NCI-H446 treated with DMSO at 0.1 percent for 48 hours (cell line): ENCODE measurements at regions not wholly inside any gene's neighbourhood (a gene's known extent, or its start where the extent isn't known, plus 50 kb on each side); places are given as distances from the start of the nearest gene placed in this dataset.

Source experiments
- DNase-seq: peaks from one replicate; lab custom pipeline; 2025; lab: John Stamatoyannopoulos, UW

- DNase-seq: peak; percentile 19
Measured at GRCh38 chr9:36728651-36729520, 156.2 kb downstream of the MELK start.

- no peak for DNase-seq
Measured at GRCh38 chr9:36729906-36730305, 157.2 kb downstream of the MELK start.

GRCh38 chr9:36730414-36730813, 157.7 kb downstream of the MELK start:
- no peak for DNase-seq

GRCh38 chr9:36731068-36731956, 158.6 kb downstream of the MELK start:
- no peak for DNase-seq

GRCh38 chr9:36734737-36735136, 162.0 kb downstream of the MELK start:
- no peak for DNase-seq

GRCh38 chr9:36736648-36737047, 164.0 kb downstream of the MELK start:
- DNase-seq: no peak

GRCh38 chr9:36738318-36738976, 165.8 kb downstream of the MELK start:
- DNase-seq: no peak

GRCh38 chr9:36739373-36740116, 166.8 kb downstream of the MELK start:
- no peak for DNase-seq

GRCh38 chr9:36742264-36742663, 169.6 kb downstream of the MELK start:
- no peak for DNase-seq

- no peak for DNase-seq
Measured at GRCh38 chr9:36744678-36745077, 172.0 kb downstream of the MELK start.

- DNase-seq: no peak
Measured at GRCh38 chr9:36745977-36746376, 173.3 kb downstream of the MELK start.

- DNase-seq: no peak
Measured at GRCh38 chr9:36746415-36746814, 173.7 kb downstream of the MELK start.

GRCh38 chr9:36748322-36748899, 175.7 kb downstream of the MELK start:
- no peak for DNase-seq

- no peak for DNase-seq
Measured at GRCh38 chr9:36749461-36749860, 176.8 kb downstream of the MELK start.

- no peak for DNase-seq
Measured at GRCh38 chr9:36750630-36751029, 177.9 kb downstream of the MELK start.

- DNase-seq: no peak
Measured at GRCh38 chr9:36755019-36755418, 182.3 kb downstream of the MELK start.

- DNase-seq: no peak
Measured at GRCh38 chr9:36759141-36759540, 186.4 kb downstream of the MELK start.

- DNase-seq: no peak
Measured at GRCh38 chr9:36759976-36760375, 187.3 kb downstream of the MELK start.

GRCh38 chr9:36760667-36761420, 188.1 kb downstream of the MELK start:
- DNase-seq: no peak

GRCh38 chr9:36762958-36763357, 190.3 kb downstream of the MELK start:
- DNase-seq: no peak

- DNase-seq: no peak
Measured at GRCh38 chr9:36763778-36764177, 191.1 kb downstream of the MELK start.
